ENCODE measurements at regions not wholly inside any gene's neighbourhood (a gene's known extent, or its start where the extent isn't known, plus 50 kb on each side); places are given as distances from the start of the nearest gene placed in this dataset.

DNA sequence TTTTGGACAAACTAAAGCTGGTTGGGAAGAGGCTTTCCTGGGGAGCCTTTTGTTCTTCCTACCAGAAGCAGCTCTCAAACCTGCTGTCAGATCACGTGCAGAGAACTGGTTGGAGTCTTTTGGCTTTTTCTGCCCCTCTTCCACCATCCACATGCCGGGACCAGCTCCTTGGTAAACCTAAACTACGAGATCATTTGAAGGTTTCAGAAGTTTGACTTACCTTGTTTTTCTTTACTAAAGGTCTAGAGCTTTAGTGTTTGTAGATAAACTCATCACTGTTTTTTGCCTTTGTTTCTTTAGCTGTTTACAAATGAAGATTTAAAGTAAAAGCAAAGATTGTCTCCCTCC, 113.4 kb downstream of the HLX start:
- Mint-ChIP-seq H3K4me1 (ENCODE audit: low read depth) (no peaks in the 10 kb centered on the region), H3K4me3 (no peak overlapping the region), H3K27ac (no peak overlapping the region), H3K36me3 (ENCODE audit: low read depth) (no peaks in the 10 kb centered on the region), H3K9me3 (peaks cover 4% of the 10 kb centered on the region), H3K27me3 (ENCODE audit: low read depth) (no peaks in the 10 kb centered on the region)
- DNase-seq (ENCODE audit: low spot score), result no peak

GRCh38 chr1:220994671-220995070, 115.4 kb downstream of the HLX start:
- no peak for DNase-seq (ENCODE audit: low spot score)
- peaks cover 4% of the 10 kb centered on the region for H3K9me3 Mint-ChIP-seq
- H3K4me3 Mint-ChIP-seq, result no peak overlapping the region
- no peaks in the 10 kb centered on the region for H3K36me3 Mint-ChIP-seq (ENCODE audit: low read depth)
- H3K27ac Mint-ChIP-seq, result no peak overlapping the region
- H3K27me3 Mint-ChIP-seq (ENCODE audit: low read depth), result no peaks in the 10 kb centered on the region
- no peaks in the 10 kb centered on the region for H3K4me1 Mint-ChIP-seq (ENCODE audit: low read depth)

- DNase-seq (ENCODE audit: low spot score), result no peak
- H3K4me3 Mint-ChIP-seq, result no peak overlapping the region
- peaks cover 4% of the 10 kb centered on the region for H3K9me3 Mint-ChIP-seq
- H3K27me3 Mint-ChIP-seq (ENCODE audit: low read depth), result no peaks in the 10 kb centered on the region
- no peak overlapping the region for H3K27ac Mint-ChIP-seq
- H3K36me3 Mint-ChIP-seq (ENCODE audit: low read depth), result no peaks in the 10 kb centered on the region
- no peaks in the 10 kb centered on the region for H3K4me1 Mint-ChIP-seq (ENCODE audit: low read depth)
These were observed 118.5 kb downstream of the HLX start for GRCh38 chr1:220997791-220998190.

GRCh38 chr1:220999872-221000863, 120.9 kb downstream of the HLX start:
- no peak overlapping the region for H3K4me3 Mint-ChIP-seq
- H3K27ac Mint-ChIP-seq, result no peak overlapping the region
- no peak for DNase-seq (ENCODE audit: low spot score)
- no peaks in the 10 kb centered on the region for H3K27me3 Mint-ChIP-seq (ENCODE audit: low read depth)
- peaks cover 4% of the 10 kb centered on the region for H3K9me3 Mint-ChIP-seq
- H3K4me1 Mint-ChIP-seq (ENCODE audit: low read depth), result no peaks in the 10 kb centered on the region
- H3K36me3 Mint-ChIP-seq (ENCODE audit: low read depth), result no peaks in the 10 kb centered on the region

DNA sequence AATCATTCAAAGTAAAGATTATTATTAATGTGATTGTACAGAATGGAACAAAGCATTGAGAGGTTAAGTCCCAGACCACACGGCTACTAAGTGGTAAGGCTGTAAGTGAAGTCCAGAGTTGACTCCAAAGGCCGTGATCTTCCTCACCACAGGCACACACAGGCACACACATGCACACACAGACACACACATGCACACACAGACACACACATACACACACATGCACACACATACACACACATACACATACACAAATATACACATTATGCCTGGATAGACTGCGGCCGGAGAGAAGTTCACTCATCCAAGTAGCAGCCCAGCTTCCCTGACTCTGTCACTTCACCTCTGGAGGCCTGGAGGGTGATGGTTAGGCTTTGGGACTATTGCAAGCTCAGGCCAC, 121.9 kb downstream of the HLX start:
- DNase-seq (ENCODE audit: low spot score), result no peak
- H3K4me3 Mint-ChIP-seq, result no peak overlapping the region
- H3K9me3 Mint-ChIP-seq, result peaks cover 4% of the 10 kb centered on the region
- no peak overlapping the region for H3K27ac Mint-ChIP-seq
- H3K27me3 Mint-ChIP-seq (ENCODE audit: low read depth), result no peaks in the 10 kb centered on the region
- no peaks in the 10 kb centered on the region for H3K4me1 Mint-ChIP-seq (ENCODE audit: low read depth)
- H3K36me3 Mint-ChIP-seq (ENCODE audit: low read depth), result no peaks in the 10 kb centered on the region

DNA sequence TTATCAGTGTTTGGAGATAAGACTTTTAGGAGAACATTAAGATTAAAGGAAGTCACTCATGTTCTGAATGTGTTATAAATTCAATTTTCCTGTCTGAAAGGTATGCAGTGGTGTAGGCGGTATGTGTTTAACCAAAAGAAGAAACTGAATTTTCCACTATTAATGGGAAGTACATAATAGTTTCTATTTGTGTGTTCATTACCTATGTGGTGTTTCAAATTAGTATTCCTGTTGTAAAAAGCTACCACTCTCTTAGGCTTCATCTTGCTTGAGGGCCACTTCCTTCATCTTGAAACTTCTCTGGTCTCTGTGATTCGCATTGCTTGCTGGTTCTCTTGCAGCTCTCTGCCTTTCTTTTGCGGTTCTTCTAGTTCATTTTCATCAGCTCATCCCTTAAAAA, 123.4 kb downstream of the HLX start:
- Mint-ChIP-seq H3K27me3 (ENCODE audit: low read depth) (peaks cover 2% of the 10 kb centered on the region), H3K27ac (no peak overlapping the region), H3K36me3 (ENCODE audit: low read depth) (no peaks in the 10 kb centered on the region), H3K4me3 (no peak overlapping the region), H3K9me3 (no peaks in the 10 kb centered on the region), H3K4me1 (ENCODE audit: low read depth) (no peaks in the 10 kb centered on the region)
- DNase-seq (ENCODE audit: low spot score), result no peak

GRCh38 chr1:221011145-221011544, 131.9 kb downstream of the HLX start:
- no peaks in the 10 kb centered on the region for H3K36me3 Mint-ChIP-seq (ENCODE audit: low read depth)
- H3K9me3 Mint-ChIP-seq, result no peaks in the 10 kb centered on the region
- peaks cover 2% of the 10 kb centered on the region for H3K27me3 Mint-ChIP-seq (ENCODE audit: low read depth)
- H3K4me3 Mint-ChIP-seq, result no peak overlapping the region
- no peaks in the 10 kb centered on the region for H3K4me1 Mint-ChIP-seq (ENCODE audit: low read depth)
- H3K27ac Mint-ChIP-seq, result no peak overlapping the region
- no peak for DNase-seq (ENCODE audit: low spot score)

DNA sequence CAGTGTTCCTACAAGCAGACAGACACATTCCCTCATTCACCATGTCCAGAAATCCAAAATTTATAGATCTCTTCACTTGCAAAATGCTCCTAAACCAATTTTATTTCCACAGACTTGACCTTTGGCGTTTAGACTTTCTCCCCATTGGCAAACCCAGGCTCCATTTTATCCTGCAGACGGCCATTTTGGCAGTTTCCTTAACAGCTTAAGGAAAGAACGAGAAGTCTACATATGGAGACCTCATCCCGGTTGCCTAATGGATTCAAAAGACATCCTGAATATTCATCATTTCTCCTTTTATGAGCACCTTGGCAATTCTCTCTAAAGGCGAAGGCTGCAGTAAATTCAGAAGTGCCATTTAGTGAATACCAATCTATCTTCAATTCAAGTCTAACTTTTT, 132.9 kb downstream of the HLX start:
- no peak for DNase-seq (ENCODE audit: low spot score)
- Mint-ChIP-seq H3K36me3 (ENCODE audit: low read depth) (no peaks in the 10 kb centered on the region), H3K9me3 (no peaks in the 10 kb centered on the region), H3K27ac (no peak overlapping the region), H3K27me3 (ENCODE audit: low read depth) (no peaks in the 10 kb centered on the region), H3K4me3 (no peak overlapping the region), H3K4me1 (ENCODE audit: low read depth) (no peaks in the 10 kb centered on the region)

- Mint-ChIP-seq H3K27ac (no peak overlapping the region), H3K4me1 (ENCODE audit: low read depth) (no peaks in the 10 kb centered on the region), H3K36me3 (ENCODE audit: low read depth) (no peaks in the 10 kb centered on the region), H3K4me3 (no peak overlapping the region), H3K9me3 (no peaks in the 10 kb centered on the region), H3K27me3 (ENCODE audit: low read depth) (no peaks in the 10 kb centered on the region)
- no peak for DNase-seq (ENCODE audit: low spot score)
These were observed 134.7 kb downstream of the HLX start for GRCh38 chr1:221013691-221014660.

GRCh38 chr1:221015159-221015790, 136.0 kb downstream of the HLX start:
- no peaks in the 10 kb centered on the region for H3K9me3 Mint-ChIP-seq
- no peaks in the 10 kb centered on the region for H3K4me1 Mint-ChIP-seq (ENCODE audit: low read depth)
- H3K27me3 Mint-ChIP-seq (ENCODE audit: low read depth), result no peaks in the 10 kb centered on the region
- no peaks in the 10 kb centered on the region for H3K36me3 Mint-ChIP-seq (ENCODE audit: low read depth)
- no peak overlapping the region for H3K4me3 Mint-ChIP-seq
- no peak for DNase-seq (ENCODE audit: low spot score)
- no peak overlapping the region for H3K27ac Mint-ChIP-seq

DNA sequence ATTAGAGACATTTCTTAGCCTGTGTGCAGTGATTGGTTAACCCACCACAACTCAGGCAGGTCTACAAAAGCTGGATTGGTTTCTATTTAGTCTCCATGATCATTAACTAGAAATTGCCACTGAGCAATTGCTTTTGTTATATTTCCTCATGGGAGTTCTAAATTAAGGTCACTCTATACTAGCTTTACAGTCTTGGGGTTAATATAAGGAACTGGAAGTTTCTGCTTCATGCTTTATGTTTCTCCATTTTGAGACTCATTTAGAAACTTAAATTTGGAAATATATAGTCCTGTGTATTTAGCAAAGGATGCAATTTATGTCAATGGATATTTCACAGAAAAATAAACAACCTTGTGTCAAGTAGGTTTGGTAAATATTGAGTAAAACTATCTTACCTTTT, 137.5 kb downstream of the HLX start:
- DNase-seq (ENCODE audit: low spot score), result no peak
- Mint-ChIP-seq H3K9me3 (no peaks in the 10 kb centered on the region), H3K27ac (no peak overlapping the region), H3K36me3 (ENCODE audit: low read depth) (no peaks in the 10 kb centered on the region), H3K27me3 (ENCODE audit: low read depth) (no peaks in the 10 kb centered on the region), H3K4me3 (no peak overlapping the region), H3K4me1 (ENCODE audit: low read depth) (no peaks in the 10 kb centered on the region)

- H3K36me3 Mint-ChIP-seq (ENCODE audit: low read depth), result no peaks in the 10 kb centered on the region
- H3K4me3 Mint-ChIP-seq, result no peak overlapping the region
- no peak overlapping the region for H3K27ac Mint-ChIP-seq
- no peaks in the 10 kb centered on the region for H3K27me3 Mint-ChIP-seq (ENCODE audit: low read depth)
- no peaks in the 10 kb centered on the region for H3K9me3 Mint-ChIP-seq
- no peak for DNase-seq (ENCODE audit: low spot score)
- H3K4me1 Mint-ChIP-seq (ENCODE audit: low read depth), result no peaks in the 10 kb centered on the region
These were observed 139.2 kb downstream of the HLX start for GRCh38 chr1:221018414-221018813.

- no peak for DNase-seq (ENCODE audit: low spot score)
- Mint-ChIP-seq H3K4me1 (ENCODE audit: low read depth) (no peaks in the 10 kb centered on the region), H3K36me3 (ENCODE audit: low read depth) (no peaks in the 10 kb centered on the region), H3K27ac (no peak overlapping the region), H3K4me3 (no peak overlapping the region), H3K9me3 (no peaks in the 10 kb centered on the region), H3K27me3 (ENCODE audit: low read depth) (no peaks in the 10 kb centered on the region)
These were observed 143.1 kb downstream of the HLX start for GRCh38 chr1:221022331-221022730.

DNA sequence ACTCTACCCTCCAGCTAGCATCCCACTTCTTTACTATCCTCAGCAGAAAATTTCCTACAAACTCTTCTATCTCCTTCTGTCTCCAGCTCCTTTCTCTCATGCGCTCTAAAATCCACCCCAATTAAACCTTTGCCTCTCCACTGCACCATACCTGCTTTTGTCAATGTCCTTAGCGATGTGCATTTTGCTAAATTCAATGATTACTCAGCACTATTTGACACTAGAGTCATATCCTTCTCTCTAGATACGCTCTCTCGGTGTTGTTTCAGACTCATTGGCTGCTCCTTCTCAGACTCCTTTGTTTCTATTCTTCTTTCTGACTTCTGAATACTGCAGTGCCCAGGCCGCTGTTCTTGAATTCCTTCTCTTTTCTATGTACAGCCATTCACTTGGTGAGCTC, 144.2 kb downstream of the HLX start:
- Mint-ChIP-seq H3K27me3 (ENCODE audit: low read depth) (no peaks in the 10 kb centered on the region), H3K4me3 (no peak overlapping the region), H3K36me3 (ENCODE audit: low read depth) (no peaks in the 10 kb centered on the region), H3K9me3 (no peaks in the 10 kb centered on the region), H3K27ac (no peak overlapping the region), H3K4me1 (ENCODE audit: low read depth) (no peaks in the 10 kb centered on the region)
- no peak for DNase-seq (ENCODE audit: low spot score)
